HG03280 (cell line): ENCODE measurements at regions not wholly inside any gene's neighbourhood (a gene's known extent, or its start where the extent isn't known, plus 50 kb on each side); places are given as distances from the start of the nearest gene placed in this dataset.

Source experiments
- ATAC-seq: cut with Tn5 transposase; IDR thresholded peaks from one replicate; pipeline ENCODE4 v1.9.1; 2021; ENCODE audit warnings: mild to moderate bottlenecking, moderate library complexity; ENCODE audit not compliant: unreplicated experiment

GRCh38 chr2:7940723-7941122 lies 741.1 kb upstream of the ID2 start:
- ATAC-seq = no peak

- no peak for ATAC-seq
Measured at GRCh38 chr2:7943446-7943845, 738.4 kb upstream of the ID2 start.

GRCh38 chr2:7945026-7945425 lies 736.8 kb upstream of the ID2 start:
- ATAC-seq = no peak

GRCh38 chr2:7950035-7950612 lies 731.7 kb upstream of the ID2 start:
- no peak for ATAC-seq

- ATAC-seq = no peak
Measured at GRCh38 chr2:7951001-7951400, 730.9 kb upstream of the ID2 start.

- no peak for ATAC-seq
Measured at GRCh38 chr2:7951490-7951889, 730.4 kb upstream of the ID2 start.

- ATAC-seq = no peak
Measured at GRCh38 chr2:7952046-7952745, 729.7 kb upstream of the ID2 start.

- no peak for ATAC-seq
Measured at GRCh38 chr2:7953195-7953594, 728.7 kb upstream of the ID2 start.

- ATAC-seq = no peak
Measured at GRCh38 chr2:7954234-7954633, 727.6 kb upstream of the ID2 start.

- no peak for ATAC-seq
Measured at GRCh38 chr2:7956126-7956689, 725.6 kb upstream of the ID2 start.

GRCh38 chr2:7961550-7961949 lies 720.3 kb upstream of the ID2 start:
- ATAC-seq = no peak

- no peak for ATAC-seq
Measured at GRCh38 chr2:7962161-7962560, 719.7 kb upstream of the ID2 start.

- ATAC-seq = no peak
Measured at GRCh38 chr2:7963787-7964186, 718.1 kb upstream of the ID2 start.

- ATAC-seq = no peak
Measured at GRCh38 chr2:7966032-7966431, 715.8 kb upstream of the ID2 start.

GRCh38 chr2:7967707-7968405 lies 714.0 kb upstream of the ID2 start:
- ATAC-seq = no peak

- no peak for ATAC-seq
Measured at GRCh38 chr2:7969756-7970515, 711.9 kb upstream of the ID2 start.

- ATAC-seq = no peak
Measured at GRCh38 chr2:7971248-7971647, 710.6 kb upstream of the ID2 start.

- no peak for ATAC-seq
Measured at GRCh38 chr2:7971841-7972240, 710.0 kb upstream of the ID2 start.

GRCh38 chr2:7972670-7973069 lies 709.2 kb upstream of the ID2 start:
- ATAC-seq = no peak

GRCh38 chr2:7973801-7974480 lies 707.9 kb upstream of the ID2 start:
- no peak for ATAC-seq

- ATAC-seq = no peak
Measured at GRCh38 chr2:7974936-7975335, 706.9 kb upstream of the ID2 start.
